HG02678 (cell line): ENCODE measurements at regions not wholly inside any gene's neighbourhood (a gene's known extent, or its start where the extent isn't known, plus 50 kb on each side); places are given as distances from the start of the nearest gene placed in this dataset.

ENCODE experiments used
- ATAC-seq: cut with Tn5 transposase; IDR thresholded peaks from one replicate; pipeline ENCODE4 v1.9.1; 2021; ENCODE audit warnings: mild to moderate bottlenecking, moderate library complexity; ENCODE audit not compliant: unreplicated experiment

DNA sequence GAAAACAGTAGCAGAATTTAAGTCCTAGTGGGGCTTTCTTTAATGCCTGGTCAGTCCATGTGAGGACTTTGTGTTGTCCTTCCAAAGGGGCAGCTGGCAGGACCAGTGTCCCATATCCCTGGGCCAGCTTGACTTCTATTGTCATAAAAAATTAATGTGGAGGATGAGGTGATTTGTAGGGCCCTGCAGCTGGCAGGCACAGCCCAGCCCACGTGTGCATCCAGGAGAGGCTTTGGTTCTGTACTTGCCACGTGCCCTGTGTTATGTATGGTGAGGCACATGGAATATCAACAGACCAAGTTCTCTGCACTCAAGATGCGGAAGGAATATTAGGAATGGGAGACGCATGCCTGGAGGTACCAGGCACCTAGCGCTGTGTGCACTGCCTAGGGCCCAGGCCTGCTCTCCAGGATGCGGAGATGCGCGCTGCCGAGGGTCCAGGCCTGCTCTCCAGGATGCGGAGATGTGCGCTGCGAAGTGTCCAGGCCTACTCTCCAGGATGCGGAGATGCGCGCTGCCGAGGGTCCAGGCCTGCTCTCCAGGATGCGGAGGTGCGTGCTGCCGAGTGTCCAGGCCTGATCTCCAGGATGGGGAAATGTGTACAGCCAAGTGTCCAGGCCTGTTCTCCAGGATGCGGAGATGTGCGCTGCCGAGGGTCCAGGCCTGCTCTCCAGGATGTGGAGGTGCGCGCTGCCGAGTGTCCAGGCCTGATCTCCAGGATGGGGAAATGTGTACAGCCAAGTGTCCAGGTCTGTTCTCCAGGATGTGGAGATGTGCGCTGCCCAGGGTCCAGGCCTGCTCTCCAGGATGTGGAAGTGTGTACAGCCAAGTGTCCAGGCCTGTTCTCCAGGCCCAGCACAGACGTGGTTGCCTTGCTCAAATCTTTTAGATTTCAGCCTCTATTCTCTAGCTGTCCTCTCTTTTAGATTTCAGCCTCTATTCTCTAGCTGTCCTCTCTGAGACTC is 183.3 kb upstream of the ROPN1 start:
- no peak for ATAC-seq

DNA sequence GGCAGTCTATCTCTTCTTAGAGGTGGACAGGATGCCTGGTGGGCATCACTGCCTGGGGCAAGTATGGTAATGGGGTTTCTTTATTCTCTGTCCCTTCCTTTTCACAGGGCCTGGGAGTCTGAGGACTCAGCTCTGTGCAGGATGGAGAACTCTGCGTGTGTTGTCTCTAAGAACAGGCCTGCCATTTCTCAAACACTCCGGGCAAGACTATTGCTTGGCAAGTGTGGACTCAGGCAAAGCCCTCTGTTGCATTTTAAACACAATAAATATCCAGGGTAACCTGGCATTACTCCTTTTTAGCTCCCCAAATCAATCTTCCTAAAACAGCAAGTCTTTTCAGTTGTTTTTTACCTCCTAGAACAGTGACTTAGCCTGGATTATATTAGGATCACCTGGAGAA is 185.1 kb upstream of the ROPN1 start:
- ATAC-seq, result no peak

DNA sequence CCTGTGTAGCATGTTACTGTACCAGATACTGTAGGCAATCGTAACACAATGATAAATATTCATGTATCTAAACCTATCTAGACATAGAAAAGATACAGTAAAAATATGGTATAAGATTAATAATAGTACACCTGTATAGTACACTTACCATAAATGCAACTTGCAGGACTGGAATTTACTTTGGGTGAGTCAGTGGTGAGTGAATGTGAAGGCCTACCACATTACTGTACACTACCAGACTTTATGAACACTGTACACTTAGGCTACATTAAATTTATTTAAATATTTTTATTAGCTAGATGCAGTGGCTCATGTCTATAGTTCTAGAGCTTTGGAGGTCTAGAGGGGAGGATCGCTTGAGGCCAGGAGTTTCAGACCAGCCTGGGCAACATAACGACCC is 186.6 kb upstream of the ROPN1 start:
- no peak for ATAC-seq

DNA sequence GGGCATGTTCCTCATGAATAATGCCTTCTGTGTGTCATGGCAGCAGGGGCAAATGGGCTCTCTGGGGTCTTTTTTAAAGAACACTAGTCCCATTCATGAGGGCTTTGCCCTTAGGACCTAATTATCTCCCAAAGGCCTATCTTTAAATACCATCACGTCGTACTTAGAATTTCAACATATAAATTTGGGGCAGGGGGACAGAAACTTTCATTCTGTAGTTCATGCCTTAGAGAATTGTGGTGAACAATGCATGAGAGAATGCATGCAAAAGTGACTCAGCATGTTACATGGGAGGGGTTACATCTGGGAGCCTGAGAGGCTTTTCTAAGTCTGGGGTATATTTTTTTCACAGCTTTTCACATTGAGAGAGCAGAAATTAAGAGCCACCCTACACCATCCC is 208.5 kb upstream of the ROPN1 start:
- ATAC-seq, result no peak

DNA sequence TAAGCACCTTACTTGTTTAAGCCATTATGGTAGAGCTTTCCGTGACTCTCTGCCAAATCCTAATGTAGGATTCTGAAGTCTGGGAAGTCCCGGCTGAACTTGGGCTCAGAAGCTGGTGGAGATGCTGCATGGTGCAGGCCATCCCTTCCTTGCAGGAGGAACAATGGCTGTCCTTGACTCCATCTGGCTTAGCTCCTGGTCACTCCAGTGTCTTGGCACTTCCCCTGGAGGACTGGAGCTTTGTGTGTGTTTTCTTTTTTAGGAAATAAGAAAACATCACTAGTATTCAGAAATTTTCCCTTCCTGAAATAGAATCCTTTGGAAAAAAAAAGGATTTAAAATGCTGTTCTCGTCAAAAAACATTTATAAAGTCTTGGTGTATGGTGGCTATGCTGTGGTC is 209.3 kb upstream of the ROPN1 start:
- ATAC-seq, result no peak

DNA sequence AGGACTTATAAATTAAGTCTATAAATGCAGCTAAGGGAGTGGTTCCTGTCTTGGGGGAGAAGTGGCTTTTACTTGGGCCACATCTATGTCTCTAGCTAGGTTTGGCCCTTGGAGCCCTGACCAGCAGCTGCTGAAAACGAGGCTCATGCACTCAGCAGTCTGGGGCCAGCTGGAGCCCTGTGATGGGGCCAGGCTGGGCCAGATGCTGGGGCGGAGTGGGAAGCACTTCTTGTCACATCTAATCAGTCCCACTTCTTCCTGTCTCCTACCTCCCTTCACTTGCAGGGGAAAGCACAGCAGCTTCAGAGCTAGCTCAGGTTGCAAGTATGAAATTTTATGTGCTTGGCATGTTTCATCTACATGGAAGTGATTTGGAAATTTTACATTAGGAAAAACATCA is 209.9 kb upstream of the ROPN1 start:
- no peak for ATAC-seq

DNA sequence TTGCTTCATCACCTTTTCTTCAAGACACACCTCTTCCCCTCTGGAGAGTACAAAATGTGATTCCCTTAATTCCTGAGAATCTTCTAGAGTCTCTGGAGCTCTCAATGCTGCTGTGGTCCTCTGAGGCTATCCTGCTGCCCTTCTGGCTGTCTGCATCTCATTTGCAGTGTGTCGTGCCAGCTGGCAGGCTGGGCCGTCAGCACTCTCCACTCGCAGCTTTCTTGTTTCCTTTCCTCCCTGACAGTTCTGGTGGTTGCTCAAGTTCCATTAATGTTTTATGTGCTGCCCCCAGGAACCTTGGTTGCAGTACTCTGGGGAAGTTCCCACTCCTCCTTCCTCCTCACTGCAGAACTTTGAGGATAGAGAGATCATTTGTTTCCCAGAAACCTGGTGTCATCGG is 210.8 kb upstream of the ROPN1 start:
- no peak for ATAC-seq

DNA sequence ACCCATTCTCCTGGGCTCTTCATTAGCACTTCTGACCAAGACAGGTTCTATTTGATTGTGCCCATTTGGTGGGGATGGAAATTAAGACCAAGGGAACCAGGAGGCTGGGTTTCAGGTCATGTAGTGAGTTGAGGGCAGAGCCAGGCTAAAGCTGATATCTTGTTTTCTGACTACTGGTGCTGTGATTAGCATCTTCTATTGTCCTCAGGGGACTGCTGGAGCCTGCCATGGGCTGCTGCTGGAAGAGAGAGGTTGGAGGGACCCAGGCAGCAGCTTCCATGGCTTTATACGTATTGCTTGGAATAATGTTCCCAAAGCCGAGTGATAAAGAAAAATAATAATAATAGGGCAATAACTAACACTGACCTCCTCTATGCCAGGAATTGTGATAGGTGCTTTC is 211.4 kb upstream of the ROPN1 start:
- ATAC-seq, result no peak

DNA sequence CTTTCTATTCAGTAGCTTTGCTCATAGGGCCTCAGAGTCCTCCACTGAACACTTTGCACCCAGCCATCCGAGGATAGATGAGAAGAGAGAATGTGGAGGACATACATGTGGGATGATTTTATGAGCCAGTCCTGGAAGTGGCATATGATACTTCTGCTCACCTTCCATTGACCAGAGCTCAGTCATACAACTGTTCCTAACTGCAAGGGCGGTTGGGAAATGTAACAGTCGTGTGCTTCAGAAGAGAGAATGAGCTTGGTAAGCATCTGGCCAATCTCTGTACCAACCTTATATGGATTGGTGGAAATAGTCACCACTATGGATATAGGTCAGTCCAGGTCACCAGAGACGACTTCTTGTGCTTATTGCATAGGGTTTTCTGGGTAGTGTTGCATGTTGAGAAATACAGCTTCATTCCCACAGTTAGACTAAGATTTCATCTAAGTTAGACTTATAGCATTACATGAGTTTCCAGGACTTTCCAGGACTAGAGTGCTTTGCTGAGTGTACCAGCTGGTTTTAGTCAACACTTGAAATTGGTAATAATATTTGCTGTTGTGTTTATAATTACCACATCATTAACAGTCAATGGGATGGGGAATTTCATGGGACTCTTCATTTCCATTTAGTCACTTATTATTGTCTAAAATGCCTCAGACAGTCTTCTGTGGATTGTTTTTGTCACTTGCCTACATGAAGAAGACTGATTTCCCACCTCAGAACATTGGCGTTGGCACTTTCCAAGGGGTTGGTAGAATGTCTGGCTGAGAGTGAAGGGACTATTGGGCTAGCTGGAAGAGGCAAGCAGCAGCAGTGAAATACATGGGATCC is 214.5 kb upstream of the ROPN1 start:
- no peak for ATAC-seq

DNA sequence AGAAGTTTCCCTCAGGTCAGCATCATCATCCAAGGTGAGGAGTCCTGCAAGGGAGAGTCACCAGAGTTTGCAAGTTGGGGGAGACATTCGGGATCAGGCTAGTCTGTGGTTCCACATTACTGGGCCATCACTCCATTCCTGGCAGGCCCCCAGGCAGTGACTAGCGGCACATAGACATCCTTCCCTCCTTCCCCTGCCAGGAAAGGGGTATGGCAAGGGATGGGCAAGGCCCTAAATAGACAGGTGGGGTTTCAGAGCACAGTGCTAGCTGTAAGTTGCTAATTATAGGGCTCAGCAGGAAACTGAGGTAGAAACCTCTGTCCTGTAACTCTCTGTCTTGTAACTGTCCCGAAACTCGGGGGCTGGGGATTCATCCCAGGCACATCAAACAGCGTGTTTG is 215.2 kb upstream of the ROPN1 start:
- no peak for ATAC-seq

DNA sequence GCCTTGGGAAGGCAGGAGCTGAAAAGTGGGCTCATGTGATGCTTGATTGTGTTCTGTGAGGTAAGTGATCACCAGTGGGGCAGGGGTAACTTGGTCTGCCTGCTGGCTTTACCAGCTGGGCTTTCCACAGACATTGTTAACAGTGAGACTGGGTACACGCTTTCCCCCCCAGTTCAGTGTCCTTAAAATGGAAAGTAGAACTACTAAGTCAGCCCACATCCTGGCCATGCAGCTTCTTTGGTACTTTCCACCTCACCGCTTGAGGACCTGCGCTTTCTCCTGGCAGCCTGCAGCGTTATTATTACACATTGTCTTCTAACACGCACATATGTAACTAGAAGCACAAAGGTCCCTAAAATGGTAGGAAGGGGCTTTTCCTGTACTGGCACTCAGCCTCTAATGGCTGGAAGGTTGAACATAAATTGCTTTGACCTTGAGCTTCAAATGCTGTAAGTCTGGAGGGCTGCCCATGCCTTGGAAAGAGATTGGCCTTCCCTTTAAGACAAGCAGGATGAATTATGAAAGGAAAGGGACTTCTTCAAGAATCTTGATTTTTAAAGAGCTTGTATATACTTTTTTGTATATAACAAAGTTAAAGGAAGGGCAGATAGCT is 216.1 kb upstream of the ROPN1 start:
- ATAC-seq, result peak; percentile 92

DNA sequence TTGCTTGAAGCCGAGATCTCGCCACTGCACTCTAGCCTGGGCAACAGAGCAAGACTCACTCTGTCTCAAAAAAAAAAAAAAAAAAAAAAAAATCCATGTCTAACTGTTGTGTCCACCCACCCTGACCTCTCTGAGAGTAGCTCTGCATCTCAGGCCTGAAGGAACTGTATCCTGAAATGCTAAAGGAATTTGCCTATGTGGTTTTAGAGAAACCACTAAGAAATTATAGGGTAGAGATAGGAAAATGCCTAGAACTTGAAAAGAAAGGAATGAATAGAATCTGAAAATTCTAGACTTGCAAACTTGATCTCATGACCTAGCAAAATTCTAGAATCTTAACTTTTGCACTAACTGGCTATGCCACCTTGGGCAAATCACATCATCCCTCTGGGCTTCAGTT is 217.5 kb upstream of the ROPN1 start:
- no peak for ATAC-seq

DNA sequence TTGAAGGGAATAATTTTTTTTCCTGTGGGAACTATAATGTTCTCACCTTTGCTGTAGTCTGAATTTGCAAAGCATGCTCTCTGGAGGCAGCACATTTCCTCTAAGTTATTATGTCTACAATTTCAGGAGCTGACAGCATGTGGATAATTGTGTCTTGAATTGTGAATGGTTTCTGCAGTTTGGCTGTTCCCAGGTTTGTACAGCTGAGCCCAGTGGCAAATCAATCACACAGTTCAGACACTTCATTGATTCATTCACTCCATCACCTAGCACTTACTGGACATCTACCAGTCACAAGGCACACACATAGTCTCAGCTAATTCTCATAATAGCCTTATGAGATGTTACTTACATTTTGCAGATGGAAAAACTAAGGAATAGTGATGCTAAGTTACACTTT is 219.0 kb upstream of the ROPN1 start:
- ATAC-seq, result no peak

DNA sequence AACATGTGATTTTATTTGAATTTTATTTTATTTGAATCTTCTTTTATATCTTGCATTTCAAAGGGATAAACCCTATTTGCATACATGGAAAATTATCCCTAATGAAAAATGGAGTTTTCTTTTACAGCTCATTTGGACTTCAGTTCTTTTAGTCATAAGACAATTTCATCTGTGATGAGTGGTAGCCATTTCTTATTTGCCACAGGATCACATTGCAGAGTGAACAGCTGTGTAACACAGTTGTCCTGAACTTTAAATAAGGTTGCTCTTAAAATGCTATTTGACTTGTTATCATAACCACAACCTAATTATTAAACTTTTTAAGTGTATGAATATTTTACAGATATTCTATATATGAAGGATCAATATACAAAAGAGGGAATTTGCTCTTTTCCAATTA is 221.7 kb upstream of the ROPN1 start:
- ATAC-seq, result no peak

DNA sequence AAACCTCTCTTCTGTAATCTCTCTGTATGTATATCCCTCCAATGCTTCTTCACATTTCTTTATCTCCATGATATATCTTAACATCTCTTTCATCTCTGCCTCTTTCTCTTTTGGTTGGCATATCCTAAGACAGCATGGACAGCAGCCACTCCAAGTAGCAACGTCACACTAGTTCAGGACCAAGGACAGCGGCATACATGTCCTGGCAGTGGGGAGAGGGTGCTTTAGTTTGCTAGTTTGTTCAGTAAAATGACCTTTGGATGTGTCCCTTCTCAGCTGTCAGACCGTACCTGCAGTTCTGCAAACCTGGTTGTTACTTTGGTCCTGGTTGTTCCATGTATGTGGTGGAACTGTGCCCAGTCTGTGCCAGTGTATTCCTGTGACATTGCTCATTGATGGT is 225.6 kb upstream of the ROPN1 start:
- ATAC-seq, result no peak

DNA sequence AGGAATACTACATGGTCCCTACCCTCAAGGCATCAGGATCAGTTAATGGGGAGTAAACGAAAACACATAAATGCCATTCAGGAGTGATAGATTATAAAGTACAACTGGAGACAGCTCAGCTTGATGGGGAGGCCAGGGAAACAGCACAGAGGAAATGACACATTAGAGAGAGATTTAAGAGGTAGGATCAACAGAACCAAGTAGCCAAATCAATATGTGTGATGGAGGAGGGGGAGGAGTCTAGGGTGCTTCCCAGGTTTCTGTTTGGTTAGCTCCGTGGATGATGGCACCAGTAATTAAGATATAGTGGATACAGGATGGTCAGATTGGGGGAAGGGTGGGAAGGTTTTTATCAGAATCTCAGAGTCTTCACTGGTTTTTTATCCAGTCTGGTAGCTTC is 229.5 kb upstream of the ROPN1 start:
- ATAC-seq, result no peak

DNA sequence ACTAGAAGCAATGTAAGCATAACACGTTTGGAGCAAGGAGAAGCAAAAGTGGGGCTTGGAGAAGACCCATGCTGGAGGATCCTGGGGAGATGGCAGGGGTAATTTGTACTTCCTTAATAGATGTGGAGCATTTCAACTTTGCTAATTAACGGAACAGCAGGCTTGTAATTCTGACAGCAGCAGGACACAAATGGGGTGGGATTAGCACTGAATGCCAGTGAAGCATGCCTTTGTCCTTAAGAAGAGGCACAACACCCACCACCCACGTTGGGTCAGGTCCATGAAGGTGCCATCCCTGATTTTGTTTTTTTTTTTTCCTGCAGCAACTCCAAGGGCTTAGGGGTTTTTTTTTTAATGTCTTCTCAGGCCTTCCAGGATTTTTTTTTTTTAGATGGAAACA is 231.9 kb upstream of the ROPN1 start:
- no peak for ATAC-seq

DNA sequence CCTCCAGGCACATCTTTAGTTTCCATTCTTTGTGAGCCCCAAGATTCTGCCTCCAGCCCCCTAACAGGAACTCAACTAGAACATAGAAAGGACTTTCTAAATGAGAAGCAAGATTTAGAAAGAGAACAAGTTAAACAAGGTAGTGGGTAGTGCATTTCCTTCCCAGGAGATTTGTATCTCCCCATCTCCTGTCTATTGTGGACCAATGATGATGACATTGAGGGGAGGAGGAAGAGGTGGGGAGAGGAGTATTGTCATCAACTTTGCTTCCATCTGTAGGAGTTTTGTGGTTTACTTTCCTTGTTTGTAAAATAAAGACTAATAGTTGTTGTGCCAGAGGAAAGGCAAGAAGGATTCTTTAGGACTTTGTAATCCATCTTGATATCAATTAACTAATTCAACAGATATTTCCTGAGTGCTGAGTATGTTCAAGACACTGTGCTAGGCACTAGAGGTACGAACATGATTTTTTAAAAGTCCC is 235.3 kb upstream of the ROPN1 start:
- ATAC-seq, result no peak

DNA sequence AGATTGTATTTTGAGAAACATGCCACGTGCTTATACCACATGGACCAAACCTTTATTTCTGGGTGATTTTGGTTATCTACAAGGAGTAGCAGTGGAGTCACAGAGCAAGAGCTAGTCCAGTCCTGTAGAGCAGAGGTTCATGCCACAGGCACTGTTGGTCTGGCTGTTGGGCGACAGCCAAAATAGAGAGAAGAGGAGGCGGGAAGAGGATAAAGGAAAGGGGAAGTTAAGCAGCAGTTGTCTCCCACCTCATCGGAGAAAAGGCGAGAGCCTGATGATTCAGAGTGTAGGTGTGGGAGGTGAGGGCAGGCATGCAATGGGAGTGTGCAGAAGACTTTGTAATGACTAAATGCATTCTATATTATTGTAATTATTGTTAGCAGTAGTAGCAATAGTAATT is 237.5 kb upstream of the ROPN1 start:
- ATAC-seq, result no peak

DNA sequence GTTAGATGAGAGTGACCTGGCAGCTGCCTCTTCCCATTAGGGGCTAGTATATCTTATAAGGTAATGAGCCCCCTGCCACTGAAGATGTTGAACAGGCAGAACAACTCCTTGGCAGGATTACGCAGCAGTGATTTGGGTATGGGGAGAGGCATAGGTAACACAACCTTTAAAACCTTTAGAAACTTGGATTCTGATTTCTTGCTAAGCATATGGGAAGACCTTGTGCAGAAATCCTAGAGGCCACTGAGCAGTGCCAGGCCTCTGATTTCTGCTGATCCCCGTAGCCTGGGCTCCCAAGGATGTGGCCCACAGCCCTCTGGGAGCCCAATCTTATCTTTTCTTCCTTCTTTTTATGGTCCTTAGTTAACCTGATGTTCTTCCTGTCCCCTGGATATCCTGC is 237.9 kb upstream of the ROPN1 start:
- no peak for ATAC-seq

DNA sequence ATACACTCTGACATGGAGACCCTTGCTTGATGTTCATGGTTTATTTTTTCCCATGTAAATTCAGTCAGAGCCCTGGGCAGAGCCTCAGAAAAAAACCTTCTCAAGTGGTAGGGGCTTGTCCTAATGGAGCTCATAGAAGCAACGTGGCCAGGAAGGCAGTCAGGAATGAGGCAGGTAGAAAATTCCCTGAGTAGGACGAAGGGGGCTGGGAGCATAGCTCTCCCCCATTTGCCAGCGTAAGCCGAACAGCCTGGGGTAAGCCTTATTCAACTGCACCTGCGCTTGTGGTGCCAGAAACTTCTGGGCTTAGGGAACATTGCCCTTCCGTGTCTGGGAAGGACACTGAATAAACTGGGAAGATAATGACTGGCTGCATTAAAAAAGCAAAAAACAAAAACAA is 238.5 kb upstream of the ROPN1 start:
- no peak for ATAC-seq

DNA sequence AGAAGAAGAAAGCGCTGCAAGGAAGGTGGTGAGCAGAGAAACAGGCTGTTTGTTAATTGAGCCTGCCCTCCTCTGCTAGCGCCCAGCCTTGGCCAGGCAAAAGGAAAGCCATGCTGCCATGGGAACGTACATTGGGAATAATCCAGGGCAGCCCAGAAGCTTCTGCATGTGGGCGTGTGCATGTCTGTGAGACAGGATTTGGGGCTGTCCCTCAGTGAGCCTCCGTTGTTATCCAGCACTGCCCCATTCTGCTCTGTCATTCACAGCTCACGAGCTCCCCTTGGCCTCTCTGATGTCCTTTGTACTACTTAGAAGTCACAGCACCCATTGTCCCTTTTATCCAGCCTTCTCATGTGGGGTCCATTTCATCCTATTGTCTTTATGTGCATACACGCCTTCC is 239.1 kb upstream of the ROPN1 start:
- no peak for ATAC-seq
